ENCODE measurements at regions not wholly inside any gene's neighbourhood (a gene's known extent, or its start where the extent isn't known, plus 50 kb on each side); places are given as distances from the start of the nearest gene placed in this dataset.
A peak's percentile ranks its signal among the peaks of the same experiment; 100 is the strongest.

DNA sequence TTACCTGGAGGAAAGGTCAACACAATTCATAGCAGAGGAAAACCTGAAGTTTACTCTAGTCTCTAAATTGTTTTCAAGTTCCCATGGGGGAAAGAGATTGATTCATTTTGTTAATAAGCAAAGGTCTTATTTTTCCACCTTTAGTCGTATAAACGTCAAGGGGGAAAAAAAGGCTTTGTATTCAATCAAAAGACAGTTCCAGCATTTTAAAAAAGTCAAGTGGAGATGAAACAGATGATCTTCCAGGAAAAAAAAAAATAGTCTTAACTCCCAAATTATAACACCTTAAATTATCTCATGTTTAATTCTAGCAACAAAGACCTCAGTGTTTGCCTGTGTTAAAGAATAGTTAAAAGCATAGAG is 140.5 kb downstream of the TOMM20 start:
- H3K27me3 ChIP-seq: no peaks in the 10 kb centered on the region
- ATAC-seq: no peak
- no peak overlapping the region for H3K4me3 ChIP-seq
- no peaks in the 10 kb centered on the region for H3K9me3 ChIP-seq
- peaks cover 18 to 61% (median 44%) of the 10 kb centered on the region in 9 donors for H3K4me1 ChIP-seq
- peak overlapping the region; percentile 77 to 98 (median 88) for H3K27ac ChIP-seq
- 72 to 78% methylated on average over 2 of the region's 2 CpGs for WGBS, 2 donors
- intact Hi-C loops (cut with DNase I): loop anchor here in 5 of 10 donors (5.0 to 10.0 kb wide), 6 partner anchors 71 to 456 kb away; no protein-coding TSS in a partner anchor
- TF ChIP-seq, protein P1, sequence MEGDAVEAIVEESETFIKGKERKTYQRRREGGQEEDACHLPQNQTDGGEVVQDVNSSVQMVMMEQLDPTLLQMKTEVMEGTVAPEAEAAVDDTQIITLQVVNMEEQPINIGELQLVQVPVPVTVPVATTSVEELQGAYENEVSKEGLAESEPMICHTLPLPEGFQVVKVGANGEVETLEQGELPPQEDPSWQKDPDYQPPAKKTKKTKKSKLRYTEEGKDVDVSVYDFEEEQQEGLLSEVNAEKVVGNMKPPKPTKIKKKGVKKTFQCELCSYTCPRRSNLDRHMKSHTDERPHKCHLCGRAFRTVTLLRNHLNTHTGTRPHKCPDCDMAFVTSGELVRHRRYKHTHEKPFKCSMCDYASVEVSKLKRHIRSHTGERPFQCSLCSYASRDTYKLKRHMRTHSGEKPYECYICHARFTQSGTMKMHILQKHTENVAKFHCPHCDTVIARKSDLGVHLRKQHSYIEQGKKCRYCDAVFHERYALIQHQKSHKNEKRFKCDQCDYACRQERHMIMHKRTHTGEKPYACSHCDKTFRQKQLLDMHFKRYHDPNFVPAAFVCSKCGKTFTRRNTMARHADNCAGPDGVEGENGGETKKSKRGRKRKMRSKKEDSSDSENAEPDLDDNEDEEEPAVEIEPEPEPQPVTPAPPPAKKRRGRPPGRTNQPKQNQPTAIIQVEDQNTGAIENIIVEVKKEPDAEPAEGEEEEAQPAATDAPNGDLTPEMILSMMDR (IDR thresholded peaks at IDR 0.05): no peak
- H3K36me3 ChIP-seq: no peaks in the 10 kb centered on the region
- no peak for DNase-seq

DNA sequence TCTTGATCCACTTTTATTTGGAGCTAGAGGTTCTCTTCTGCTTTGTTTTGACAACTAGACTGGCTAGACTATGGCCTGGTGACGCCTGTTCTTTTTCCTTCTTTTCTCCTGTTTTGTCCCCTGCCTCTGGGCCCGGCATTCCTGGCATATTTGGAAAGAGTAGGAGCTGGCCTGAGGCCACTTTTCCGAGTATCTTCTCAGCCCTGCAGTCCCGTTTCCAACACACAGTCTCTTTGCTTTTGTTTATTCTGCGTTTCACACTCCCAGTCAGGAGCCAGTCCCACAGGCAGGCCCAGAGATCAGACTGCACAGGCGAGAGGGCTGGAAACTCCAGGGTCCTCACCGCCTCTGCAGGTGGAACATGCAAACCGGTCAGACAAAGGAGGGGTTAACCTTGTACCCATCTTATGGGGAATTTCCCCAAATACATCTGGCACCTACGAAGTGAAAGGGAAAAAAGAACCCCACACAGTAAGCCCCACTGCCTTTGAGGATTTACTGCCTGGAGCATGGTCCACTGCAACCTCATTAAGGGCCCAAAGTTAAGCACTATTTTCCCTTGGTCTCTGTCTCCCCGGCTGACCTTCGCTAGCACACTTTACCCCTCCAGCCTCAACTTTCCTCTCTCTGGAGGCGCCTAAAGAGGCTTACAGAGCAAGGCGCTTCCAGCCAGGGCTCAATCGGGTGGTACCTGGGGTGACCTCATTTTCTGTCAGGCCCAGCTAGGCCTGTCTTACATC is 141.1 kb downstream of the TOMM20 start:
- no peaks in the 10 kb centered on the region for H3K9me3 ChIP-seq
- intact Hi-C loops (cut with DNase I): loop anchor here in 5 of 10 donors (2.0 to 10.0 kb wide), 7 partner anchors 61 to 455 kb away; no protein-coding TSS in a partner anchor
- no peak overlapping the region for H3K4me3 ChIP-seq
- H3K27ac ChIP-seq: peak overlapping the region; percentile 77 to 98 (median 88)
- TF ChIP-seq, protein P1 (IDR thresholded peaks at IDR 0.05): no peak
- peak; percentile 74 to 93 (median 90) for ATAC-seq
- WGBS, 2 donors: 31 to 38% methylated on average over 14 of the region's 14 CpGs
- H3K27me3 ChIP-seq: no peaks in the 10 kb centered on the region
- DNase-seq: peak; percentile 58 to 82
- no peaks in the 10 kb centered on the region for H3K36me3 ChIP-seq
- H3K4me1 ChIP-seq: peaks cover 18 to 66% (median 44%) of the 10 kb centered on the region in 9 donors

DNA sequence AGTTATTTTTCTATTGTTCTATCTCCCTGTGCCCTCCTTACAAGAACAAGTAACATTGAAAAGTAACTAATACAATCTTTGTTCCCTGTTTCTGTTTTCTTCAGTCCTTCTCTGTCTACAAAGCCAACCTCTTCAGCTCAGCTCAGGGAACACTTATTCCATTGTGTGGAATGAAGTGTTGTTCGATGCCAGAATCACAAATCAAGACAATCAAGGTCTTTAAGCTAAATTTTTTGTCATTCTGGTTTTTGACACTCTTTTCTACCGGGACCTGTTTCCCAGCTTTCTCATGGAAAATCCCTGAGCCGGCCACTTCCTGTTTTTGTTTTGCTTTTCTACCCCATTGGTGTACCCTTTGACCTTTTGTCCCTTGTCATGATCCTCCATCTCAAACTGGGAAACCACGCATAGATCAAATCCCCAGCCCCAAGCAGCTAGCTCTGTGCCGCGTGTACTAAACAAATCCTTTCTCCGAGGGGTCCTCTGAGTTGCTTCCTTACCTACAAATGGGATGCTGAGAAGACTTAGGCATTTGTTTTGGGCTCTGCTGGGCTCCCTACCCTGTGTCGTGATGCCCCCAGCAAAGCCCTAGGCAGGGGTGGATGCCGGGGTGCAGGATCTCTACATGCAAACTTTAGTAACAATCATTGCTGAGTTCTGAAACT is 141.8 kb downstream of the TOMM20 start:
- Histone ChIP-seq H3K4me1 (peaks cover 18 to 73% (median 46%) of the 10 kb centered on the region in 9 donors), H3K4me3 (no peak overlapping the region), H3K36me3 (no peaks in the 10 kb centered on the region), H3K27ac (peak overlapping the region; percentile 77 to 98 (median 88)), H3K27me3 (no peaks in the 10 kb centered on the region), H3K9me3 (no peaks in the 10 kb centered on the region)
- intact Hi-C loops (cut with DNase I): loop anchor here in 5 of 10 donors (2.0 to 10.0 kb wide), 7 partner anchors 62 to 455 kb away; no protein-coding TSS in a partner anchor
- WGBS, 2 donors: 38% methylated on average over 9 of the region's 9 CpGs
- TF ChIP-seq, protein P1 (IDR thresholded peaks at IDR 0.05): no peak
- no peak for DNase-seq
- ATAC-seq: peak; percentile 4 to 68 (median 50)

DNA sequence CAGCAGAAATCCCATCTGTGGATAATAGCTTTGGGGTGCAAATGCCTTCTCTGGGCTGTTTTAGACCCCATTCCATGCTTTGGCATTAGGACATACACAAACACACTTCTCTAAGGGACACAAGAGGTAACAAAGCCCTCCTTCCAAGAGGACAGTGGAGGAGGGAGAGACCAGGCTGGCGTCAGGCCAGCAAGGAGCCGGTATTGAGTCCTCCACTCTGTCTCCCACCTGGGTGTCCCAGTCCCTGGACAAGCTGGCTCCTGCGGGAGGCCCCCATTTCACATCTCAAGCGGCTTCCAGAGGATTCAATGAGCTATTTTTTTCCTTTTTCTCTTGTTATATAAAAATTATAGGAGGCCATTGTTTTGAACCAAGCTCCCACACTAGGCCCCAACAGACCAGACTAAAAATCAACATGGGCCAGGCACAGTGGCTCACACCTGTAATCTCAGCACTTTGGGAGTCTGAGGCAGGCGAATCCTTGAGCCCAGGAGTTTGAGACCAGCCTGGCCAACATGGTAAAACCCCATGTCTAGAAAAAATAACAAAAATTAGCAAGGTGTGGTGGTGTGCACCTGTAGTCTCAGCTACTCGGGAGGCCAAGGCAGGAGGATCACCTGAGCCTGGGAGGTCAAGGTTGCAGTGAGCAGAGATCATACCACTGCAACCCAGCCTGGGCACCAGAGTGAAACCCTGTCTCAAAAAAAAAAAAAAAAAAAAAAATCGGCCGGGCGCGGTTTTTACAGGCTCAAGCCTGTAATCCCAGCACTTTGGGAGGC is 142.9 kb downstream of the TOMM20 start:
- WGBS, 2 donors: 93 to 94% methylated on average over 10 of the region's 10 CpGs
- no peaks in the 10 kb centered on the region for H3K36me3 ChIP-seq
- TF ChIP-seq, protein P1 (IDR thresholded peaks at IDR 0.05): no peak
- no peak for ATAC-seq
- H3K27ac ChIP-seq: peak overlapping the region; percentile 32 to 98 (median 82)
- no peak for DNase-seq
- peaks cover 22 to 85% (median 58%) of the 10 kb centered on the region in 9 donors for H3K4me1 ChIP-seq
- intact Hi-C loops (cut with DNase I): loop anchor here in 5 of 10 donors (2.0 to 10.0 kb wide), 7 partner anchors 63 to 453 kb away; no protein-coding TSS in a partner anchor
- no peak overlapping the region for H3K4me3 ChIP-seq
- H3K9me3 ChIP-seq: no peaks in the 10 kb centered on the region
- H3K27me3 ChIP-seq: no peaks in the 10 kb centered on the region

Data from heart right ventricle (tissue), 16 donors.